Spleen (tissue), 7 donors: ENCODE measurements at regions not wholly inside any gene's neighbourhood (a gene's known extent, or its start where the extent isn't known, plus 50 kb on each side); places are given as distances from the start of the nearest gene placed in this dataset.

ENCODE experiments used
- CTCF ChIP-seq, 11 experiments: fragments of 200-600 bp in 7 of 11; fragments of 450-650 bp in 4 of 11; sonication (generic) in 4 of 11; IDR thresholded peaks in 8 of 11; conservative IDR thresholded peaks in 3 of 11; 1 replicate in 7 of 11; 2 replicates in 4 of 11; pipeline versions ENCODE4 v1.4.0 to v1.8.0; 2016 to 2021; ENCODE audit warnings: antibody characterized with exemption in 11 of 11, inconsistent platforms in 4 of 11, mild to moderate bottlenecking in 1 of 11
- POLR2A ChIP-seq, 3 donors: fragments of 450-650 bp; IDR thresholded peaks; one replicate each; pipeline ENCODE4 v1.5.1; 2017; ENCODE audit warnings: antibody characterized with exemption in 3 of 3, mild to moderate bottlenecking in 1 of 3
- POLR2AphosphoS5 ChIP-seq, 3 donors: sonication (generic); formaldehyde crosslinking; IDR thresholded peaks; one replicate each; pipeline ENCODE4 v1.5.1; 2017; ENCODE audit warnings: antibody characterized with exemption in 3 of 3
- donor health status: DM: no; HTN: no; CAD: no; lungs with moderate emphysema.
- donor health status: DM: no; HTN: no; CAD: no.
- donor health status: DM: no; HTN: no; CAD: no.

- no peak for TF ChIP-seq CTCF (IDR thresholded peaks at IDR 0.05 in 8 of 11, conservative IDR thresholded peaks at IDR 0.05 in 3 of 11)
- no peak for TF ChIP-seq POLR2AphosphoS5 (IDR thresholded peaks at IDR 0.05)
- TF ChIP-seq POLR2A (IDR thresholded peaks at IDR 0.05): no peak
Observed at GRCh38 chr11:13098616-13099289, 89.6 kb downstream of the RASSF10 start.
